SKM-1 treated with dmso at 0.1 percent for 144 hours (cell line): ENCODE measurements at regions not wholly inside any gene's neighbourhood (a gene's known extent, or its start where the extent isn't known, plus 50 kb on each side); places are given as distances from the start of the nearest gene placed in this dataset.

Experiments used
- DNase-seq: peaks from one replicate; lab custom pipeline; 2025; ENCODE audit not compliant: unreplicated experiment; lab: John Stamatoyannopoulos, UW

DNA sequence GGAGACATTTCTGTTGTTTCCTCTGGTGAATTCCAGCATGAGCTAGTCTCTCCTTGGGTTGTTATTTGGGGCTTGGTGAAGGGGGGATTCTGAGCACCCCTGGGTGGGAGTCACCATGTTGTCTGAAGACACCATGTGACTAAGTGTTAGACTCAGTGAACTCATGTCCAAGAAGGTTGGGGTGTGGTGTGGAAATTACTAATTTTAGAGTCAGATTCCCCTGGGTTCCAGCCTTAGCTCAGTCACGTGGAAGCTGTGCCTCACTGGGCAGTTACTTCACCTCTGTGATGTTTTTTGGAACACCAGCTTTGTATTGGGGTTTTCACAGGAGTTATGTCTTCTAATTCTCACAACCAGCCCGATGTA, 171.5 kb downstream of the RPLP1 start:
- no peak for DNase-seq

DNA sequence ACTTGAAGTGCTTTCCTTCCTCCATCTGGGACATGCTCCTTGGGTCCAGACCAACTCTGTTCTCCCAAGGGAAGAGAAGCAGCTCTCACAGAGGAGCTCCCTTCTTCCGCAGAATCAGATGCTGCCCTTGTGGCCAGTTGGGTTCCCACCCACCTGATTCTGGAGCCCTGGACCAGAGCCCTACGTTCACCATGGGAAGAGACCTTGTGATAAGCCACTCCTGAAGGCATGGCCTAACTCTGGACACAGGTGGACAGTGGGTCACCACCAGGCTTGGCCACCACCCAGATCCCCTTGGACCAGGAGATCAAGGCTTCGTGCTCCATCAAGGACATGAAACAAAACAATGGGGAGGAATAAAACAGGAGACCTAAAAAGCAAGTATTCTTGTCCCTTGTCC, 172.2 kb downstream of the RPLP1 start:
- DNase-seq = no peak

DNA sequence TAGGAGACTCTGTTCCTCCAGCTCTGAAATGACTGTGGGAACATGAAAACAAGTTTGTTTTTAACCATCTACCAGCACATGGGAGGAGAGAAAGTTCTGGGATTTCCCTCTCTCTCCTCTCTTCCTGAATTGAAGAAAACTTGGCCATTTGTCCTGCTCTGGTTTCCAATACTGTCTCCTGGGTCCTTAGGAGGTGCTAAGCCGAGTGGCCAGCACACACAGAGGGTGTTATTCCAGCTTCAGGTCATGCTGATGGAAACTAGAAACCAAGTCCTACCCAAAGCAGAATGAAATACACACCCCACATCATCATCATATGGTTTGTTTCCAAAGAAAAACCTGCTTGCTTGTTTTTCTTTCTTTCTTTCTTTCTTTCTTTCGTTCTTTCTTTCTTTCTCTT, 172.7 kb downstream of the RPLP1 start:
- no peak for DNase-seq

DNA sequence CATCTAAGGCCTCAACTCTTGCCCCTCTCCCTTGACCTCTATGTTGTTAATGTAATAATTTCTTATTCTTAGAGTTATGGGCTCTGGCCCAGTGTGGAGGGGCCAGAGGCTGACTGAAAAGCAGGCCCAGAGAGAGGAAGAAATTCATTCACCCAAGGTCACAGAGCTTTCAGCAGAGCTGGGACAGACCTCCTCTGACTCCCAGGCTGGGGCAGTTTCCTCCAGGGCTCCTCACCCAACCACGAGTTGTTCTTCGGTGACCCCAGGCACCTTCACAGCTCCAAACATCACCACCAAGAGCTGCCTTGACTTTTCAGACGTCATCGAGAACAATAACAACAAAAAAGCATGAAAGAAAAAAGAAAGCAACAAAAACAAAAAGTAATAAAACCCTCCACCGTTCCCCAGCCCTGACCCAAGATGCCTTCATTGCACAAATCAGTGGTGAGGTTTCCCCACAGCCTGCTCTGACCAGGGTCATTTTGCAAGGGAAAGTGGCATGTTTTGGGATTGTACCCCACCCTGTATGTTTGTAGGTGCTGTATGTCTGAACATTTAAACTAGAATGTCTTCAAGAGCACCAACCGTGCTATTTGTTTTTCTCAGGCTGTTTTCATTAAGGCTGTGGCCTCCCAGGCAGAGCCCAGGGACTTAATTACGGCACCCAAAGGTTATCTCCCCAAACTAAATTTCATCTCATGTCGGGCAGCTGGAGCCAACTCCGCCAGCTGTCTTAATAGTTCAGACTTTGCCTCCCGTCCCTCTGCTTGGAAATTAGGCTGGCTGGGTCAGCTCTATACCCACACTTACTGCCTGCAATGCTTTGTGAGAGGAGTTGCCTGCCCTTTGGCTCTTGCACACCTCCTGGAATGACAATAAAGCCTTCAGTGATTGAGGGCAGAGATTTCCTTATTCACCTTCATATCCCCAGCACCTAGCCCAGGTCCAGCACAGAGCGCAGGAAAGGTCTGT, 173.8 kb downstream of the RPLP1 start:
- DNase-seq = peak; percentile 29

DNA sequence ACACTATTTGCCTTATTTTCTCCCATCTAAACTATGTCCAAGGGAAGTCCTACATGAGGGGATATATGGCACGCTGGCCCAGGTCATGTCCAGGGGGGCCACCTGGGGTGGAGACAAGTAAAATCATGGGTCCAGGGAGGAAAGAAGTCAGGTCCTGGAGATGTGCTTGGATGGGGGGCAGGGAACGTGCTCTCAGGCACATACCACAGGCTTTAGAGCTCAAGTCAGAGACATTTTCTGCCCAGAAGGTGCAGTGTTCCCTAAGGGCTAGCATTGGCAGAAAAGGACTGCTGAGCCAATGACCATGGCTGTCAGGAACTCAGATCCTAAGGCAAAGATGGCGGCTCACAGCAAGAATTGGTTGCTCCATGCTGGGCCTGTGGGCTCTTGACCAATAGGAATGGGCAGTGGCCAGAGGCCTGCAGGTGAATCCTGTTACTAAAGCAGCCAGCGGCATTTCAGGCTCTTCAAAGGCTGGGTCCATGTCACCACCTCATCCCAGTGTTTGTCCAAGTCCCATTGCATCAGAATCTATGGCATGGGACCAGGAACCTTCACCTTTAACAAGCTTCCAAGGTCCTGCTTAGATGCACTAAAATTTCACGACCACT, 175.0 kb downstream of the RPLP1 start:
- DNase-seq = no peak

DNA sequence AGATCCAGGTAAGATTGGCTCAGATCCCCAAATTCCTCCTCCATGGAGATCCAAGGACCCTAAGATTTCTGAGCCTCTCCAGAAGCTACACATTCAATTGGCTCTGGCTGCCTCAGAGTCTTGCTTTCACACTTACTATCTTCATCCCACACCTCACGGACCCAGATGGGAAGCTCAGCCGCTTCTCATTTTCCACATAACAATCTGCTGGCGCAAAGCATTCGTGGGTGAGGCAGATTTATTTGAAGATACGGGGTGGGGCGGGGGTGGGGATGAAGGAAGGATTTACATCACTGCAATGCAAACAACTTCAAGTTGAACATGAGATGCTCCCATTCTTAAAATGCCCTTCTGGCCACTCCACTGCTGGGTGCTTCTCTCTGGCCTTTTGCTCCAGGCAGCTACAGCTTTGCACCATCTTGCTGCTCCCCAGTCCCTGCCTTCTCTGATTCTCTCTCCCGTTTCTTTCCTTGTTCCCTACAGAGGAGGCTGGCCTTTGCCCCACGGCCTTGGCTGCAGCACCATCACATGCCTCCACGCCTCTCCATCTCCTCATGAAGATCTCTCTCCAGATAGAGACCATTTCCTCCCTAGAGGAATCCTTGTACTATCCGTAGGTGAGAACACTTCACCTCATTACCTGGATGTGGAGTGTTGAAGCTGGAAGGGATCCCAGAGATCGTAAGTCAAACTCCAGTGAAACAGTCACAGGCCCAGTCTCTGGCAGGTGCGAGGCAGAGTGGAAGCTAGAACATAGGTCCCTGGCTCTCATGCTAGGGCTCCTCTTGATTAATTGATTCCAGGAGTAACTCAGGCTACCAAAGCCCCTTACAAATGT, 175.9 kb downstream of the RPLP1 start:
- DNase-seq = no peak

DNA sequence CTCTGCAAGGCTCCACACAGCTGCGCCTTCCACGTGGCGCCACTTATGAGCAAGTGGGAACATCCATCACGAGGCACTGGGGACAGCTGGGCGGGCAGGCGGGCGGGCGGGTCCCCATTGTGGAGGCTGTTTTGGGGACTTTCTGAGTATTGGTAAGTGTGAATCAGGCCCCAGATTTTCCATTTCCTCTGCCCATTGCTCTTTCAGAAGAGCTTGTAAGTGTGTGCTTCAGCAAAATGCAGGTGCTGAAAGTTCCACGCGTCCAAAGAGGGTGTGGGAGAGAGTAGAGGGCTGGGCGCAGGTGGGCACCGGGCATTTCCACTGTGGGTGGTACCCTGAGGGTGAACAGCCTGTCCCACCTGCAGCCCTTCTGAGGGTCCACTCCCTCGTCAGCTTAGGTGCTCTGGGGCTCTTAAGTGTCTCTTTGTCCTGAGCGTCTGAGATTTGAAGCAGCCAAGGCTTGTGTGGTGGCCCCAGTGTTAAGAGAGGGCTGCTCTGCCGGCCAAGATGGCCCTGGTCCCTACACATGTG, 177.1 kb downstream of the RPLP1 start:
- no peak for DNase-seq

DNA sequence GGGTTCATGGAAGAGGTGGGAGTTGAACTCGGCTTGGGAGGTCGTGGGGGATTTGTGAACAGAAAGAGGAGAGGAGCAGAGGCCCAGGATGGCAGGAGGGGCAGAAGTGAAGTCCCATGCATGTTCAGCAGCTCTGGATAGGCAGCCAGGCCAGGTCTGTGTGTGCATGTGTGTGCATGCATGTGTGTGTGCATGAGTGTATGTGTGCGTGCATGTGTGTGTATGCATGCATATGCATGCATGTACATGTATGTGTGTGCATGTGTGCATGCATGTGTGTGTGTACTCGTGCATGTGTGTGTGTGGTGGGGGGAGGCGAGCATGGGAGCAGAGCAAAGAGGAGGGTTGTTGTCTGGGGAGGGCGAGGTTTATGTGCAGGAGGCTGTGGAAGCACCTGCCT, 178.4 kb downstream of the RPLP1 start:
- no peak for DNase-seq

DNA sequence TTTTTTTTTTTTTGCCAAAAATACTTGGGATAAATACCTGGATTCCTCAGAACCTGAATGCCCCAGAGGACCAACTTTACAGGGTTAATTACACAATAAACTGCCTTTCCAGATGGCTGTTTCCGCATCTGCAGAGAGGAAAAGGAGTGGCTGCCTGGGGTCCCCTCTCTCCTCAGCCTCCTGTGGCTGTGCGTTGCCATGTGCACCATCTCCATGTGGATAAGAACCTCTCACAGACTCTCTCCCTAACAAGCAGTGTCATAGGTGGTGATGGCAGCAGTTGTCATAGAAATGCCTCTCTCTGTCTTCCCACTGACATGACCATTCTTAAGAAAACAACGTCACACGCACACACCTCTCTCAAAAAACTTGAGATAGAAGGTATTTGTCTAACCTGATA, 179.4 kb downstream of the RPLP1 start:
- DNase-seq = no peak

DNA sequence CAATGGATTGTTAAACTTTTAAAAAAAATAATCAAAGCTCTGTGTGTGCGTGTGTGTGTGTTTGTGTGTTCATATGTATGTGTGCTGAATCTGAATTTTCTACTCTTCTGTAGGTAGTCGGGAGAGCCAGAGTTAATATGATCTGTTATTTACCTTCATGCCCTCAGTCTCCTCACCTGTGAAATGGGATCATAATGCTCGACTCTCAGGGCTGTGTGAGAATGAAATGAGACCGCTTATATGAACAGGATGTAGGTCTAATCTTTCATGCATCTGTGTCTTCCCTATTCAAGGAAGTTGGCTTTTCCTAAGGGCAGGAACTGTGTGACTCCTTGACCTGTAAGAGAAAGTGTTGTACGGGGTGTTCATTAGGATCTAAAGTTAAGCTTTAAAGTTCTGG, 182.2 kb downstream of the RPLP1 start:
- DNase-seq = no peak

DNA sequence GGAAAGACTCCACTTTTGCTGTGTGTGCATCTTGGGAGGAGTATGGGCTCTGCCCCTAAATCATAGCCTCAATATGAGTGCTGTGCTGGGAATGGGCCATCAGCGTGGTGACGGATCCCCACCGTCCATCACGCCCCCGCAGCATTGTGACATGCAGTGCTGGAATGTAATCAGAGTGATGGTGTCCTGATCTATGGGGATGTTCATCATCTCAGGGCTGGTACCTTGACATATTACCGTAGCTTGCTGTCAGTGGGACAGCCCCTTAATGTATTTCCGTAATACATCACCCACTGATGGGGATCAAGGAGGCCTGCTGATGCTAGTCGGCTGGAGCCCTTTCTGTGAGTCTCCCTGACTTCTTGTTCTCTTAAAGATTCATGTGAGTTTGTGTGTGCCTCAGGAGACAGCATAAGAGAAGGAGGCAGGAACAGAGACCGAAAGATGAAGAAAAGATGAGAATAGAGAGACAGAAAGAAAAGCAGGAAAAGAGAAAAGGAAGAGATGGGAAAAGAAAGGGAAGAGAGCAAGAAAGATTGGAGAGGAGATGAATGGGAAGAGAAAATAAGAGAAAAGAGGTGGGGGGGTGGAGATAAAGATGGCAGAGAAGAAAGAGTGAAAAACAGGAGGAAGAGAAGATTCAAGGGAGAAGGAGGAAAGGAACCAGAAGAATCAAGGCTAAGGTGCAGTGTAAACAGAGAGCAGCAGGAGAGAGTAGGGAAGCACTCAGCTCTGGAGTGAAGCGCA, 183.7 kb downstream of the RPLP1 start:
- no peak for DNase-seq

DNA sequence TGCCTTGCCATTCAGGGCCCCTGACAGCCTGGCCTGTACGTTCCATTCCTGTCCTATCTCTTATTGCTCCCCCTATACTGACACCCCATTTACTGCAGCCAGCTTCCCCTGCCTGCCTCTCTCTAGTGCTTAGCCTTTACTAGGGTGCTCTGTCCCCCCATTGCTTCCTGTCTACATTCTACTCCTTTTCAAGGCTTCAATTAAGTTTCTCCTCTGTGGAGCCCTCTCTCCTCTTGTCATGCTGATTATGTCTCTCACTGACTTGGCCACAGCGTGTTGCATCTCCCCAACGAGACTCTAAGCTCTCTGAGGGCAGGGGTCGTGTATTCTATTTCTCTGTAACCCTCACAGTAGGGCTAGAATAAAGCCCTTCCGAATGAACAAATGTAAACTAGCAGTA, 185.2 kb downstream of the RPLP1 start:
- no peak for DNase-seq

DNA sequence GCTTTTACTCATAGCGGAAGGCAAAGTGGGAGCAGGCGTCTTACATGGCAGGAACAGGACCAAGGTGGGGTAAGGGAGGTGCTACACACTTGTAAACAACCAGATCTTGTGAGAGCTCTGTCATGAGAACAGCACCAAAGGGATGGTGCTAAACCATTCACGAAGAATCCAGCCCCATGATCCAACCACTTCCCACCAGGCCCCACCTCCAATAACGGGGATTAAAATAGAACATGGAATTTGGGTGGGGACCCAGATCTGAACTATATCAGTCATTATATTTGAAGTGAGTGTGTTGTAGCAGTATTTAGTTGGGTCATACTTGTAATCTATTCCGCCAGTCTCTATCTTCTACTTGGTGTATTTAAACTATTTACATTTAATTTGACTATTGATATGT, 190.9 kb downstream of the RPLP1 start:
- DNase-seq = no peak

DNA sequence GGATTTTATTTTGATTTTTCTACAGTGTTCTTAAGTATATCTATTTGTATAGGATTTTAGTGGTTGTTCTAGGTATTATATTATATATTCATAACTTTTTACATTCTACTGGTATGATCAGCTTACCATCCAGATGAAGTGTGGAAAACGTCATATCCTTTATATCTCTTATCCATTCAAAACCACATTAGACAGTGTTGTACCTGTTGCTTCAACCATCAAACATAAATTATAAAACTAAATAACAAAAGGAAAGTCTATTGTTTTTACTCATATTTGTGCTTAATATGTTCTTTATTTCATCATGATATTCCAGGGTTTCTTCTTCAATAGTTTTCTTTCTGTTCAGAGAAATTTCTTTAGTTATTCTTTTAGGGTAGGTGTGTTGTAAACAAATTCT, 191.4 kb downstream of the RPLP1 start:
- DNase-seq = no peak

DNA sequence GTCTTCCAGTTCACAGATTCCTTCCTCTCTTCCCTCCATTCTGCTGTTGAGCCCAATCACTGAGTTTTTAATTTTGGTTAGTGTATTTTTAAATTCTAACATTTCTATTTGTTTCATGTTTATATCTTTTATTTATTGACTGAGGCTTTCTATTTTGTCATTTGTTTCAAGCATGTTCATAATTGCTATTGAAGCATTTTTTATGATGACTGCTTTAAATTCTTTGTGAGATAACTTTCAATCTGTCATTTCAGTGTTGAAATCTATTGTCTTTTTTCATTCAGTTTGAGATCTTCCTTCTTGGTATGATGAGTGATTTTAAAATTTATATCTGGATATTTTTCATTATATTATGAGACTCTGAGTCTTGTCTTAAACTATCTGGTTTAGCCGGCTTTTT, 192.3 kb downstream of the RPLP1 start:
- no peak for DNase-seq

DNA sequence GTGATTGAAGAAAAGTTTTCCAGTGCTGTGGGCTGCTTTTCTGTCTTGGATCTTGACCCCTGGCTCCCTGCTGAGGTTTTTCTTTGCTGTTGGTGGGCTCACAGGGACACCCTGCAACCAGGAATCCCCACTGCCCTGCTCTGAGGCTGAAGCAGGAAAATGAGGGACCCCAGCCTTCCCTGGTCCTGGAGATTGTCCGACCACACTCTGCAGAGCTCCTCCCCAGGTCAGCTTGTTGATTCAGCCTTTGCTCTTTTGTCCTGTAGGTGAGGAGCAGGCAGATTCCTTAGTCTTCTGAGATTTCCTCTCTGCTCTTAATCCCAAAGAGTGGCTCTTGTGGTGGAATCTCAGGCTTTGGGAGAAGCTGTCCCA, 194.5 kb downstream of the RPLP1 start:
- DNase-seq = no peak

DNA sequence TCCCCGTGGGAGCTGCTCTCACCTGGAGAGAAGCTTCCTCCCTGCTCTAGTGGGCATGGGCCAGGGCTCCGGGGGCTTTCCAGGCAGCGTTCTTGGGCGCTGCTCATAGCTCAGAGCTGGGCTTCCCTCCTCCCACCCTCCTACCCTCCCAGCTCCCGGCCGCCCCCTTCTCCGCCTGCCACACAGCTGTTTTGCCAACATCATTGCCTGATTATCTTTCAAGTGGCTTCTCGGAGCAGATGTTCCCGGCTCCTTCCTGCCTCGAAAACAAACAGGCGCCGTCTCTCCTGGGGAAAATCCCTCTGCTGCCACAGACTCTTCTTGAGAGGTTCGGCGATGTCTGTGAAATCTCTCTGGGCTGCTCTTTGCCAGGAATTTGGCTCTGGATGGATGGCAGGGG, 195.6 kb downstream of the RPLP1 start:
- no peak for DNase-seq

DNA sequence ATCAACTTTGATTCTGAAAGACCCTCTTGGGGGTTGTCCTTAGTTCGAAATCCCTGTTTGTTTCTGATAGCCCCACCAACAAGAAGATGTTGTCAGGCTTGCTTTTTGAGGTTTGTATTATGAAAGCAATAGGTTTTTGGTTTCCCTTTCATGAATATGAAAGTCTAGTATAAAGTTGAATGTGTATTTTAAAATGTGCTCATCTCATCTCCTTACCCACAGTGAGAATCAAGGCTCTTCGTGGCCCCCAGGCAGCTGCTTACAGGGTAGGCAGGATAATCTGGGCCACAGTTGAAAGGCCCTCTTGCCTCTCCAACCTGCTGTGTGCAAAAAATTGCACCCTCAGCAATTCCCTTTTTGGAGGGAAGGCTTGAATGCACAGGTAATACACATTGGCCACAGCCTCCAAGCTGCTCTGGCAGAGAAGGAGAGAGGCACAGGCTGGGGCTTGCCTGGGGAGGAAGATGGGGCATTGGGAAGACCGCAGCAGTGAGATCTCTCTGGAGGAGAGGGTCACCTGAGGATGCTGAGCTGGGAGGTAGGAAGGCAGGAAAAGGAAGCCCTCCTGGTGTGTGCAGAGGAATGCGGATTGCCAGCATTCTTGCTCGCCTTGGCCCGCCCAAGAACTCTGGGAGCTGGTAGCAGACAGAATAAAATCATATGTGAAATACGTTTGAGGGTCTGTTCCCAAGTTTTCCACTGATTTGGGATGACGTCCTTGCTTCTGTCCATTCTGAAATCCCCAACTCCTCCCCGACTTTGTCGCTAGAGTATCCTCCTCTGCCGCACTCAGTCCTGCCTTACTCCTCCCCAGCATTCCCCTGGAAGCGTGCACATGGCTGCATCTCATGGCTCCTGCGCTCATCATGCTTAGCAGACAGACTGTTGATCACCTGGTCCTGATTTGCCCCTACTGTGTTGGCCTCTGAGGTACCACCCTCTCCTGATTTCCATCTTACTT, 196.4 kb downstream of the RPLP1 start:
- no peak for DNase-seq

DNA sequence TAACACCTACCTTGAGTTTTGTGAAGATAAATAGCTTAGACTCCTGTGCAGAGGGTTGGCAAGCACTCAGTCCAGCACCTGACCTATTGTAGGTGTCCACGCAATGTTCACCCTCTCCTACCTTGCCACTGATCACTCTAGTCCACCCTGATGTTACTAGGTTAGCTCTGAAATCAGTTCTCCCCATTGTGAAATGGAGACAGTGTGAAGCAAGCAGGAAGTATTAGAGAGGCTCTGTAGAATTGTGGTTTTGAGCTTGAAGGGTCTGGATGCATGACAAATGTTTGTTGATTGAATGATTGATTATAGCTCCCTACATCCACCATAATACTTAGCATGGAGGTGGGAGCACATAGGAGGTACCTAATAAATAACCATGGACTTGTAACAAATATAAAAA, 199.7 kb downstream of the RPLP1 start:
- peak; percentile 12 for DNase-seq
